ENCODE measurements at regions not wholly inside any gene's neighbourhood (a gene's known extent, or its start where the extent isn't known, plus 50 kb on each side); places are given as distances from the start of the nearest gene placed in this dataset.

DNA sequence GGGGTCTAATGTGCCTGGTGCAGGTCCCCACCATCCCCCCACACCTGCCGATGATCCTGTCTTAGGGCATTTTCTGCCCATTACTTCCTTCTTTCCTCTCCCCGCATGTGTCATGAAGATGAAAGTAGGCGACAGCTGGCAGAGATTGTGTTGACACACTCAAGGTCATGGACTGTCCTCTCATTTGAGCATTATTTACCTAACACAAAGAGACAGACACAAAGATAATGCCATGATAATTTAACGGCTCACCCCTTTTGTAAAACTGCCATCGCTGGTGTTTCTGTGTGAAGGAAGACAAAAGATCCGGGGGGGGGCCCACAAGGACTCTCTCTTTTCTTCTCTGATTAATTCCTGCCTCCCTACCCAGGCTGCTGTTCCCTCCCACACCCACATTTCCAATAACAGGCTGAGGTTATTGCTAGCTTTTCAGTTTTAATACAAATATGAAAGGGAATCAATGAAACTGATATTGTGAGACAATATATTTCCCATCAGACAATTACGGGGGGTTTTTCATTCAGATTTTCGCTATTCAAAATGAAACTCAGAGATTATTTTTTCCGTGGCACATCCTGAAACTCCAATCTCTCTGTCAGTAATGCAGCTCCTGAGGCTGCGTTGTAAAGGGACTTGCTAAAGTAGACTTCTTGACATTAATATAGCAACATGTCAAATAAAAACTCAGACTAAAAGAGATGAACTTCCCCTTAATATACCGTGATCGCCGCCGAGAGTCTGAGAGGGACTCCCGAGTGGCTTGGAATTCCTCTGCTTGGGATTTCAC is 561.1 kb downstream of the NPHP4 start:
- no peaks in the 10 kb centered on the region for H3K79me2 ChIP-seq (ENCODE audit: insufficient read depth, low read length)
- WGBS (ENCODE audit: insufficient coverage), result 86% methylated on average over 7 of the region's 15 CpGs
- no peaks in the 10 kb centered on the region for H3K27me3 ChIP-seq (ENCODE audit: control insufficient read depth in 2 of 2, insufficient read depth in 2 of 2, low read length in 2 of 2)
- TF ChIP-seq, protein P1, sequence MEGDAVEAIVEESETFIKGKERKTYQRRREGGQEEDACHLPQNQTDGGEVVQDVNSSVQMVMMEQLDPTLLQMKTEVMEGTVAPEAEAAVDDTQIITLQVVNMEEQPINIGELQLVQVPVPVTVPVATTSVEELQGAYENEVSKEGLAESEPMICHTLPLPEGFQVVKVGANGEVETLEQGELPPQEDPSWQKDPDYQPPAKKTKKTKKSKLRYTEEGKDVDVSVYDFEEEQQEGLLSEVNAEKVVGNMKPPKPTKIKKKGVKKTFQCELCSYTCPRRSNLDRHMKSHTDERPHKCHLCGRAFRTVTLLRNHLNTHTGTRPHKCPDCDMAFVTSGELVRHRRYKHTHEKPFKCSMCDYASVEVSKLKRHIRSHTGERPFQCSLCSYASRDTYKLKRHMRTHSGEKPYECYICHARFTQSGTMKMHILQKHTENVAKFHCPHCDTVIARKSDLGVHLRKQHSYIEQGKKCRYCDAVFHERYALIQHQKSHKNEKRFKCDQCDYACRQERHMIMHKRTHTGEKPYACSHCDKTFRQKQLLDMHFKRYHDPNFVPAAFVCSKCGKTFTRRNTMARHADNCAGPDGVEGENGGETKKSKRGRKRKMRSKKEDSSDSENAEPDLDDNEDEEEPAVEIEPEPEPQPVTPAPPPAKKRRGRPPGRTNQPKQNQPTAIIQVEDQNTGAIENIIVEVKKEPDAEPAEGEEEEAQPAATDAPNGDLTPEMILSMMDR (IDR thresholded peaks at IDR 0.05), result no peak
- Mint-ChIP-seq H3K36me3 (no peaks in the 10 kb centered on the region), H3K27me3 (ENCODE audit: low read depth in 3 of 3) (peaks cover 7 to 8% (median 8%) of the 10 kb centered on the region in 3 donors), H3K4me3 (no peak overlapping the region), H3K27ac (no peak overlapping the region), H3K9me3 (peaks cover 0 to 2% (median 0%) of the 10 kb centered on the region in 7 donors), H3K4me1 (no peaks in the 10 kb centered on the region)
- DNase-seq, result no peak
- no peak overlapping the region for H3K4me2 ChIP-seq (replicated peaks; ENCODE audit: extremely low read depth, low read length, poor library complexity, severe bottlenecking)
- H3K27ac ChIP-seq (ENCODE audit: low read depth in 1 of 2, low read length in 2 of 2), result no peak overlapping the region
- no peak overlapping the region for H2AFZ ChIP-seq (ENCODE audit: insufficient read depth, low read depth, low read length, poor library complexity, severe bottlenecking)
- H3K9me3 ChIP-seq (replicated peaks in 1 of 2; ENCODE audit: control insufficient read depth in 1 of 2, insufficient read depth in 1 of 2, low read length in 2 of 2), result no peaks in the 10 kb centered on the region
- H3K4me3 ChIP-seq (replicated peaks in 1 of 3; ENCODE audit: low read depth in 2 of 3, low read length in 3 of 3), result no peak overlapping the region
- H3K36me3 ChIP-seq (replicated peaks in 1 of 2; ENCODE audit: control insufficient read depth in 1 of 2, insufficient read depth in 2 of 2, low read length in 2 of 2), result no peaks in the 10 kb centered on the region
- no peaks in the 10 kb centered on the region for H3K4me1 ChIP-seq (ENCODE audit: control insufficient read depth in 1 of 2, insufficient read depth in 2 of 2, low read length in 2 of 2)
- intact Hi-C loops (cut with micrococcal nuclease), result no loop called here
- H4K20me1 ChIP-seq (ENCODE audit: insufficient read depth, low read length), result no peaks in the 10 kb centered on the region
- no peak overlapping the region for H3K9ac ChIP-seq (ENCODE audit: insufficient read depth, low read length, poor library complexity, severe bottlenecking)

DNA sequence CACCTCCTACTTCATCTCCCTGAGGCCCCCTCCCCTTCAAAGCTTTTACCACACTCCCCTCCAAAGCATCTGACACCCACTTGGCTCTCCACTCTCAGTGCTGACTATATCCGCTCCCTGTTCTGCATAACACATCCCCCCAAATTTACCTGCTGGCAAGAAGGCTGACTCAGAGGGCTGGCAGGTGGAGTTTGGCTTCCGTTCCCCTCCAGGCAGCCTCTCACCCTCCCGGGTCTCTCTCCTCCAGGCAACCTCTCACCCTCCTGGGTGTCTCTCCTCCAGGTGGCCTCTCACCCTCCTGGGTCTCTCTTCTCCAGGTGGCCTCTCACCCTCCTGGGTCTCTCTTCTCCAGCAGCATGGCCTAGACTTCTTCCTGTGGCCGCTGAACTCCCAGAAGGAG is 562.1 kb downstream of the NPHP4 start:
- Mint-ChIP-seq H3K9me3 (peaks cover 0 to 2% (median 0%) of the 10 kb centered on the region in 7 donors), H3K4me3 (no peak overlapping the region), H3K27ac (no peak overlapping the region), H3K4me1 (no peaks in the 10 kb centered on the region), H3K36me3 (no peaks in the 10 kb centered on the region), H3K27me3 (ENCODE audit: low read depth in 3 of 3) (peaks cover 10 to 15% (median 11%) of the 10 kb centered on the region in 3 donors)
- intact Hi-C loops (cut with micrococcal nuclease), result no loop called here
- H3K27me3 ChIP-seq (ENCODE audit: control insufficient read depth in 2 of 2, insufficient read depth in 2 of 2, low read length in 2 of 2), result no peaks in the 10 kb centered on the region
- H4K20me1 ChIP-seq (ENCODE audit: insufficient read depth, low read length), result no peaks in the 10 kb centered on the region
- TF ChIP-seq, protein P1 (IDR thresholded peaks at IDR 0.05), result no peak
- no peak overlapping the region for H3K9ac ChIP-seq (ENCODE audit: insufficient read depth, low read length, poor library complexity, severe bottlenecking)
- no peaks in the 10 kb centered on the region for H3K4me1 ChIP-seq (ENCODE audit: control insufficient read depth in 1 of 2, insufficient read depth in 2 of 2, low read length in 2 of 2)
- no peak overlapping the region for H3K4me3 ChIP-seq (replicated peaks in 1 of 3; ENCODE audit: low read depth in 2 of 3, low read length in 3 of 3)
- H3K36me3 ChIP-seq (replicated peaks in 1 of 2; ENCODE audit: control insufficient read depth in 1 of 2, insufficient read depth in 2 of 2, low read length in 2 of 2), result no peaks in the 10 kb centered on the region
- no peaks in the 10 kb centered on the region for H3K79me2 ChIP-seq (ENCODE audit: insufficient read depth, low read length)
- 71% methylated on average over 4 of the region's 4 CpGs for WGBS (ENCODE audit: insufficient coverage)
- H3K9me3 ChIP-seq (replicated peaks in 1 of 2; ENCODE audit: control insufficient read depth in 1 of 2, insufficient read depth in 1 of 2, low read length in 2 of 2), result no peaks in the 10 kb centered on the region
- H3K27ac ChIP-seq (ENCODE audit: low read depth in 1 of 2, low read length in 2 of 2), result no peak overlapping the region
- no peak for DNase-seq
- H2AFZ ChIP-seq (ENCODE audit: insufficient read depth, low read depth, low read length, poor library complexity, severe bottlenecking), result no peak overlapping the region
- no peak overlapping the region for H3K4me2 ChIP-seq (replicated peaks; ENCODE audit: extremely low read depth, low read length, poor library complexity, severe bottlenecking)
